GM23248 (cell line): ENCODE measurements at regions not wholly inside any gene's neighbourhood (a gene's known extent, or its start where the extent isn't known, plus 50 kb on each side); places are given as distances from the start of the nearest gene placed in this dataset.

Experiments used
- EZH2 ChIP-seq: fragments of 200-600 bp; sonication (generic); IDR thresholded peaks from 2 replicates; pipeline ENCODE4 v1.6.1; 2018; ENCODE audit warnings: antibody characterized with exemption, mild to moderate bottlenecking; ENCODE audit not compliant: insufficient read depth, poor library complexity, severe bottlenecking
- EZH2phosphoT487 ChIP-seq: fragments of 200-600 bp; sonication (generic); IDR thresholded peaks from 2 replicates; pipeline ENCODE4 v1.6.1; 2018; ENCODE audit warnings: antibody characterized with exemption, moderate library complexity, mild to moderate bottlenecking, low read depth; ENCODE audit not compliant: insufficient read depth

GRCh38 chr10:128295003-128295402 is 168.8 kb upstream of the MKI67 start:
- TF ChIP-seq EZH2 (no peak), EZH2phosphoT487 (no peak)
